K562 (cell line): ENCODE measurements at regions not wholly inside any gene's neighbourhood (a gene's known extent, or its start where the extent isn't known, plus 50 kb on each side); places are given as distances from the start of the nearest gene placed in this dataset.

ENCODE experiments used
- ATAC-seq: fragments of 200-7000 bp; cut with Tn5 transposase; 3 replicates; pipeline ENCODE4 v1.9.1; 2020; ENCODE audit warnings: moderate library complexity
- BruUV-seq: library from RNA; stranded (reverse); fragments of 400-500 nt; replicated peaks from 2 replicates; lab custom pipeline; 2021; lab: Mats Ljungman, UMichigan
- CTCF ChIA-PET: fragments of 300-600 bp; formaldehyde crosslinking; extraction: SDS; loops from one replicate; lab custom pipeline; 2021; ENCODE audit warnings: low intra/inter-chr PET ratio; lab: Yijun Ruan, JAX
- POLR2A ChIA-PET: fragments of 300-600, 350-650 bp; sonication (Branson Sonifier 250); formaldehyde crosslinking; extraction: SDS; loops from one replicate; lab custom pipeline; 2021; ENCODE audit warnings: antibody characterized with exemption, inconsistent platforms; lab: Yijun Ruan, JAX
- DNase-seq, 4 experiments: peaks; one replicate each; pipeline versions ENCODE4 v3.0.0 to v3.0.0-alpha.2; 2011 to 2018; ENCODE audit warnings: low spot score in 3 of 4, mixed read lengths in 3 of 4; ENCODE audit errors: extremely low read depth in 1 of 4
- FAIRE-seq: peaks from 2 replicates; lab custom pipeline; 2011; peaks lifted over from hg19 to GRCh38; lab: Jason Lieb, UNC
- H2AFZ ChIP-seq: 2 replicates; pipeline ENCODE4 v1.6.0; 2011; ENCODE audit warnings: low read depth, low read length, control low read depth, inconsistent platforms
- H3K27ac ChIP-seq: fragments of 200-600 bp; 3 replicates; pipeline ENCODE4 v1.8.0; 2011; ENCODE audit warnings: low read depth, mild to moderate bottlenecking, control low read depth, inconsistent platforms, low read length, moderate library complexity, mixed read lengths; ENCODE audit errors: extremely low read depth
- H3K27me3 ChIP-seq, 2 experiments: fragments of 300-600 bp in 1 of 2; 2 replicates in 1 of 2; 3 replicates in 1 of 2; pipeline versions ENCODE4 v1.6.0 to v1.8.0; 2011; ENCODE audit warnings: inconsistent platforms in 2 of 2, low read length in 2 of 2, mild to moderate bottlenecking in 1 of 2, mixed read lengths in 1 of 2, moderate library complexity in 1 of 2; ENCODE audit not compliant: control insufficient read depth in 2 of 2, insufficient read depth in 2 of 2
- H3K36me3 ChIP-seq: fragments of 300-600 bp; 3 replicates; pipeline ENCODE4 v1.8.0; 2011; ENCODE audit warnings: mild to moderate bottlenecking, low read length, inconsistent platforms; ENCODE audit not compliant: control insufficient read depth, insufficient read depth
- H3K4me1 ChIP-seq, 2 experiments: fragments of 200-600 bp in 1 of 2; replicated peaks in 1 of 2; 2 replicates in 1 of 2; 3 replicates in 1 of 2; pipeline versions ENCODE4 v1.5.1 to v1.8.0; 2011; ENCODE audit warnings: inconsistent platforms in 2 of 2, low read length in 2 of 2, mild to moderate bottlenecking in 1 of 2, mixed read lengths in 1 of 2, moderate library complexity in 1 of 2; ENCODE audit not compliant: control insufficient read depth in 2 of 2, insufficient read depth in 2 of 2
- H3K4me2 ChIP-seq: 2 replicates; pipeline ENCODE4 v1.6.1; 2011; ENCODE audit warnings: low read length, control low read depth, inconsistent platforms, mixed read lengths; ENCODE audit not compliant: insufficient read depth
- H3K4me3 ChIP-seq: fragments of 200-600 bp; sonication (generic), shearing (Covaris generic); 2 replicates; pipeline ENCODE4 v1.5.1; 2016; ENCODE audit warnings: control low read depth, inconsistent platforms
- H3K79me2 ChIP-seq: fragments of 200-600 bp; 3 replicates; pipeline ENCODE4 v1.8.0; 2011; ENCODE audit warnings: low read length, inconsistent platforms; ENCODE audit not compliant: control insufficient read depth, insufficient read depth
- H3K9ac ChIP-seq, 2 experiments: 2 replicates each; pipeline versions ENCODE4 v1.6.0 to v1.6.1; 2011; ENCODE audit warnings: low read depth in 2 of 2, low read length in 2 of 2, control low read depth in 1 of 2, inconsistent platforms in 1 of 2, mild to moderate bottlenecking in 1 of 2, mixed read lengths in 1 of 2; ENCODE audit not compliant: insufficient read depth in 1 of 2
- H3K9me1 ChIP-seq: one replicate; pipeline ENCODE4 v1.6.0; 2011; ENCODE audit warnings: inconsistent platforms, mild to moderate bottlenecking, low read length, moderate library complexity; ENCODE audit not compliant: control insufficient read depth, insufficient read depth
- H3K9me3 ChIP-seq: replicated peaks from 2 replicates; pipeline ENCODE4 v1.5.1; 2011; ENCODE audit warnings: low read depth, low read length, inconsistent platforms; ENCODE audit not compliant: control insufficient read depth, insufficient read depth
- H4K20me1 ChIP-seq: replicated peaks from 2 replicates; pipeline ENCODE4 v1.6.1; 2011; ENCODE audit warnings: low read length, inconsistent platforms, mixed read lengths; ENCODE audit not compliant: control insufficient read depth, insufficient read depth
- CBFA2T3 ChIP-seq: fragments of 450-650 bp; IDR thresholded peaks from 2 replicates; pipeline ENCODE4 v1.6.1; 2017
- KAT7 ChIP-seq: sonication (generic); formaldehyde crosslinking; IDR thresholded peaks from 2 replicates; pipeline ENCODE4 v1.8.0; 2022; ENCODE audit warnings: missing genetic modification reagents, mild to moderate bottlenecking, borderline replicate concordance
- LCOR ChIP-seq: sonication (generic); formaldehyde crosslinking; IDR thresholded peaks from 2 replicates; pipeline ENCODE4 v1.8.0; 2022; ENCODE audit warnings: mild to moderate bottlenecking, missing genetic modification reagents
- RNF2 ChIP-seq: sonication (generic); IDR thresholded peaks from 2 replicates; pipeline ENCODE4 v1.6.1; 2016
- SMAD2 ChIP-seq: fragments of 150-350 bp; IDR thresholded peaks from 2 replicates; pipeline ENCODE4 v1.6.1; 2014; ENCODE audit warnings: low read depth, mild to moderate bottlenecking, low read length
- TRIM24 ChIP-seq, 2 experiments: fragments of 450-650 bp; IDR thresholded peaks; 2 replicates each; pipeline ENCODE4 v1.6.1; 2016
- ZBTB40 ChIP-seq, 2 experiments: fragments of 450-650 bp in 1 of 2; sonication (generic) in 1 of 2; formaldehyde crosslinking in 1 of 2; IDR thresholded peaks; 2 replicates each; pipeline versions ENCODE4 v1.7.1 to v1.9.0; 2016 to 2022; ENCODE audit warnings: inconsistent platforms in 1 of 2, mild to moderate bottlenecking in 1 of 2, missing genetic modification reagents in 1 of 2
- WGBS: fragments of 100-300 bp; shearing (Covaris generic); methylation state at CpG from one replicate; pipeline ENCODE4 v1.1.6; 2016; ENCODE audit warnings: low coverage, mixed read lengths; ENCODE audit not compliant: insufficient coverage; ENCODE audit errors: missing lambda C conversion rate; 5-methylcytosine and 5-hydroxymethylcytosine counted together
- in situ Hi-C: fragments of 300-500 bp; cut with MboI; formaldehyde crosslinking; loops from 4 replicates; pipeline ENCODE4 v1.15.0; 2018; ENCODE audit warnings: inconsistent platforms, mixed read lengths
- intact Hi-C: fragments of 100-400 bp; cut with micrococcal nuclease; formaldehyde crosslinking; loops from 2 replicates; pipeline ENCODE4 v1.14.2; 2022

- no TSS peak for BruUV-seq
- H3K9me1 ChIP-seq: no peaks in the 10 kb centered on the region
- H3K4me3 ChIP-seq: no peak overlapping the region
- no peaks in the 10 kb centered on the region for H4K20me1 ChIP-seq
- intact Hi-C loops: no loop called here
- DNase-seq (no peak), FAIRE-seq (no peak), ATAC-seq (no peak)
- H3K79me2 ChIP-seq: no peaks in the 10 kb centered on the region
- 0% methylated on average over 2 of the region's 3 CpGs for WGBS
- no peaks in the 10 kb centered on the region for H3K4me1 ChIP-seq
- H3K27me3 ChIP-seq: peaks cover 0 to 3% of the 10 kb centered on the region in 2 experiments; a peak in 1 of 5 replicates
- no peaks in the 10 kb centered on the region for H3K36me3 ChIP-seq
- CTCF ChIA-PET: no interaction called here
- H3K4me2 ChIP-seq: no peak overlapping the region
- in situ Hi-C loops: no loop called here
- no peak overlapping the region for H3K27ac ChIP-seq
- H3K9ac ChIP-seq: no peak overlapping the region
- POLR2A ChIA-PET: no interaction called here
- no peaks in the 10 kb centered on the region for H3K9me3 ChIP-seq
- no peak for TF ChIP-seq SMAD2
- TF ChIP-seq RNF2: no peak
- no peak for TF ChIP-seq TRIM24 (IDR thresholded peaks at IDR 0.05)
- no peak for TF ChIP-seq LCOR
- no peak overlapping the region for H2AFZ ChIP-seq
Observed at GRCh38 chr9:3756071-3756470, 230.3 kb upstream of the RFX3 start.

- no peaks in the 10 kb centered on the region for H3K4me1 ChIP-seq
- no peak for FAIRE-seq
- no peak overlapping the region for H2AFZ ChIP-seq
- H3K4me3 ChIP-seq: no peak overlapping the region
- H3K9me3 ChIP-seq: no peaks in the 10 kb centered on the region
- intact Hi-C loops (no loop called here), in situ Hi-C loops (no loop called here)
- H3K79me2 ChIP-seq: no peaks in the 10 kb centered on the region
- no peak for DNase-seq
- H3K4me2 ChIP-seq: no peak overlapping the region
- ChIA-PET POLR2A (no interaction called here), CTCF (no interaction called here)
- no peak overlapping the region for H3K9ac ChIP-seq
- ATAC-seq: no peak
- H3K36me3 ChIP-seq: no peaks in the 10 kb centered on the region
- H3K9me1 ChIP-seq: no peaks in the 10 kb centered on the region
- H3K27ac ChIP-seq: no peak overlapping the region
- peaks cover 0 to 3% of the 10 kb centered on the region in 2 experiments; a peak in 1 of 5 replicates for H3K27me3 ChIP-seq
- H4K20me1 ChIP-seq: no peaks in the 10 kb centered on the region
- 0% methylated on average over 2 of the region's 2 CpGs for WGBS
- BruUV-seq: no TSS peak
- TF ChIP-seq KAT7 (no peak), ZBTB40 (IDR thresholded peaks at IDR 0.05) (no peak), ZBTB40 (CRISPR knock-in tag; IDR thresholded peaks at IDR 0.05) (no peak), CBFA2T3 (no peak)
Observed at GRCh38 chr9:3751125-3751758, 225.4 kb upstream of the RFX3 start.
